ENCODE measurements at regions not wholly inside any gene's neighbourhood (a gene's known extent, or its start where the extent isn't known, plus 50 kb on each side); places are given as distances from the start of the nearest gene placed in this dataset.

DNA sequence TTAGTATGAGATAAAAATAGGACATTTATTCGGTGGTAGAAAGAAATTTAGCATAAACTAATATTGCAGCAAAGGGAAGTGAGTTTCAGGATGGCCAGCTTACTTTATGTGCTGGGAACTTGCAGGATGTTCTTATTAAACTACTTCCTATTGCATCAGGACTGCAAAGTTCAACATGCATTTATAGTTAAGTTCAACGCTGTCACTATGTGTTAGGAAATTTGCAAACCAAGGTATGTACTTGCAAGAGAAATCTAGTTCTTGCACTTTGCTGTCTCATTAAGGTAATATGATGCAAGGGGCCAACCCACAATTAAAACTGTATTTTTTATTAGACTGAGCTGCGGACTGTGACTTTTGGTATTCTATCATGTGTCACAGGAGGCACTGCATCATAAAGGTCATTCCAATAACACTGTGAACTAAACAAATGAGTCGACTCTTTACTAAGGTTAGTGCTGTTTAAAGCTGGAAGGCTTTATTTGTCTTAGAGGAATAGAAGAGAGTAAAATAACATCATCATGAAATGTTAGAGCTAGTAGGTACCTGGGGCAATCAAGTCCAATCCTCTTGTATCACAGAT is 1525.7 kb upstream of the TENM3 start:
- Histone ChIP-seq H3K4me3 (ENCODE audit: extremely low read depth, insufficient read depth, low read length, poor library complexity, severe bottlenecking) (no peak overlapping the region), H3K27ac (ENCODE audit: low read depth, low read length, severe bottlenecking) (no peak overlapping the region), H3K4me1 (ENCODE audit: control insufficient read depth, insufficient read depth, low read length, poor library complexity, severe bottlenecking) (no peaks in the 10 kb centered on the region), H3K9me3 (ENCODE audit: control insufficient read depth, low read length) (no peaks in the 10 kb centered on the region), H3K36me3 (ENCODE audit: control insufficient read depth, insufficient read depth, low read length) (no peaks in the 10 kb centered on the region)
- WGBS, 2 experiments (ENCODE audit: insufficient coverage in 2 of 2) = 75 to 90% methylated on average over 1 to 2 of the region's 4 CpGs

DNA sequence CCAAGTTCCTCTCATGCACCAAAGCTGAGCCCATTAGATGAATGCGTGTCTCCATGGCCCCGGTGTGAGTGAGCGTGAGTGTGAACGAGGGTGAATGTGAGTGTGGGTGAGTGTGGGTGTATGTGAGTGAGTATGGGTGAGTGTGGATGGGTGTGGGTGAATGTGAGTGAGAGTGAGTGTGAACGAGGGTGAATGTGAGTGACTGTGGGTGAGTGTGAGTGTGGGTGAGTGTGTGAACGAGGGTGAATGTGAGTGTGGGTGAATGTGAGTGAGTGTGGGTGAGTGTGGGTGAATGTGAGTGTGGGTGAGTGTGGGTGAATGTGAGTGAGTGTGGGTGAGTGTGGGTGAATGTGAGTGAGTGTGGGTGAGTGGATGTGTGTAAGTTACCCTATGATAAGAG is 1521.8 kb upstream of the TENM3 start:
- H3K9me3 ChIP-seq (ENCODE audit: control insufficient read depth, low read length) = no peaks in the 10 kb centered on the region
- H3K4me3 ChIP-seq (ENCODE audit: extremely low read depth, insufficient read depth, low read length, poor library complexity, severe bottlenecking) = no peak overlapping the region
- no peak overlapping the region for H3K27ac ChIP-seq (ENCODE audit: low read depth, low read length, severe bottlenecking)
- WGBS, 2 experiments (ENCODE audit: insufficient coverage in 2 of 2) = 81 to 100% methylated on average over 3 to 6 of the region's 6 CpGs
- H3K36me3 ChIP-seq (ENCODE audit: control insufficient read depth, insufficient read depth, low read length) = no peaks in the 10 kb centered on the region
- no peaks in the 10 kb centered on the region for H3K4me1 ChIP-seq (ENCODE audit: control insufficient read depth, insufficient read depth, low read length, poor library complexity, severe bottlenecking)

DNA sequence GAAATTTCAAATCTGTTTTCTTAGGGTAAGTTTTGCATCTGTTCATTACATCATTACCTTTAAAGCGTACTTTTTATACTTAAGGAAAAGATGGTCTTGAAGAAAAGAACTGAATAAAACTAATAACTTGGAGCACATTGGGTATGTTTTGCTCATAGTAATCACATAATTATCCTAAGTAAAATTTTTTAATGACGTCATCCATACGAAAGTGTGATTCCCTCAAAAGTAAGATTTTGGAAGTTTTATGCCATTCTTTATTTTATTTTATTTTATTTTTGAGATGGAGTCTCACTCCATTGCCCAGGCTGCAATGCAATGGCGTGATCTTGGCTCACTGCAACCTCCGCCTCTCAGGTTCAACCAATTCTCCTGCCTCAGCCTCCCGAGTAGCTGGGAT is 1516.6 kb upstream of the TENM3 start:
- Histone ChIP-seq H3K9me3 (ENCODE audit: control insufficient read depth, low read length) (no peaks in the 10 kb centered on the region), H3K4me1 (ENCODE audit: control insufficient read depth, insufficient read depth, low read length, poor library complexity, severe bottlenecking) (no peaks in the 10 kb centered on the region), H3K27ac (ENCODE audit: low read depth, low read length, severe bottlenecking) (no peak overlapping the region), H3K4me3 (ENCODE audit: extremely low read depth, insufficient read depth, low read length, poor library complexity, severe bottlenecking) (no peak overlapping the region), H3K36me3 (ENCODE audit: control insufficient read depth, insufficient read depth, low read length) (no peaks in the 10 kb centered on the region)
- 80% methylated on average over 1 of the region's 6 CpGs; no CpG with 5 or more reads in 1 of the 2 experiments for WGBS, 2 experiments (ENCODE audit: insufficient coverage in 2 of 2)

DNA sequence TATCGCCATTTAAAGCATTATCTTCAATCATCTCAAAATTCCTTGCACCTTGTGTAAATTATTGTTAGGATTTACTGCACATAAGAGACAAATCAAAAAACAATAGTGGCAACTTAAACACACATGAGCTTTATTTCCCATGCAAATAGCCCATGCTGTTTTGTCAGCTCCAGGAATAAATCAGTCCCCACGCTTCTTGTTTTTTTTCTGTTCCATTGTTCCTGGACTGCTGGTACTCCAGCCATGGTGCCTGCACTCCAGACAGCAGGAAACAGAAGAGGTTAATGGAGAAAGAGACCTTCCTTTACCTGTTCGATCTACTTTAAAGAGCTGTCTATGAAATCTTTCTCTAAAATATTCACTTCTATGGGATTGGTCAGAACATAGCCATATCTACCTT is 1515.7 kb upstream of the TENM3 start:
- Histone ChIP-seq H3K27ac (ENCODE audit: low read depth, low read length, severe bottlenecking) (no peak overlapping the region), H3K36me3 (ENCODE audit: control insufficient read depth, insufficient read depth, low read length) (no peaks in the 10 kb centered on the region), H3K4me1 (ENCODE audit: control insufficient read depth, insufficient read depth, low read length, poor library complexity, severe bottlenecking) (no peaks in the 10 kb centered on the region), H3K9me3 (ENCODE audit: control insufficient read depth, low read length) (no peaks in the 10 kb centered on the region), H3K4me3 (ENCODE audit: extremely low read depth, insufficient read depth, low read length, poor library complexity, severe bottlenecking) (no peak overlapping the region)
- 83 to 100% methylated on average over 1 of the region's 3 CpGs for WGBS, 2 experiments (ENCODE audit: insufficient coverage in 2 of 2)

DNA sequence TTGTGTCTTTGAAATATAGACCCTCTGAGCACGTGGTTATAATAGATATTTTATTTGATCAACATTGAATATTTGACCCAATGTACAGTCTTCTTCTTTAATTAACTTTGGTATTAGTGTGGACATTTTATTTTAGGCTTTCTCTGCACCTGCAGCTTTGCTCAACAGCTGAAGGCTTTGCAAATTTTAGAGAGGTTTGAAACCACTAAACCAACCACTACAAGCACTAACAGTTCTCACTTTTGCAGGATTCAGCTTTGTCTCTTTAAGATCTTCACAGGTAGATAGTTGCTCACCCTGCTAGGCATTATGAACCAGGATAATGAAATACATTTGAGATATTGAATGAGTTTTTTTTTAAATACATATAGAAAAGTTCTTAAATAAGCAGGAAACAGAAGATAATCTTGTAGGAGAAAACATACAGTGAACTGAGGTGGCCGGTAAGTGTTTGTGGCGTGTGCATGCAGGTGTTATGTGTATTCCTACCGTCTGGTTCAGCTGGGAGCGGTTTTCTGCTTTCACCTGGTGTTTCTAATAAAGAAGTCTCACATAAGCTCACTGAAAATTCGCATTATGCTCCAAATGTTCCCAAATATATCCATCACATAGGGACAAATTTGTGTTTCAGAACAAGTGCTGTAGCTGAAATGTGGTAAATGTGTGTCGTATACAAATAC is 1508.3 kb upstream of the TENM3 start:
- Histone ChIP-seq H3K36me3 (ENCODE audit: control insufficient read depth, insufficient read depth, low read length) (no peaks in the 10 kb centered on the region), H3K4me1 (ENCODE audit: control insufficient read depth, insufficient read depth, low read length, poor library complexity, severe bottlenecking) (no peaks in the 10 kb centered on the region), H3K27ac (ENCODE audit: low read depth, low read length, severe bottlenecking) (no peak overlapping the region), H3K9me3 (ENCODE audit: control insufficient read depth, low read length) (no peaks in the 10 kb centered on the region), H3K4me3 (ENCODE audit: extremely low read depth, insufficient read depth, low read length, poor library complexity, severe bottlenecking) (no peak overlapping the region)
- WGBS, 2 experiments (ENCODE audit: insufficient coverage in 2 of 2) = 92 to 100% methylated on average over 2 to 3 of the region's 7 CpGs

DNA sequence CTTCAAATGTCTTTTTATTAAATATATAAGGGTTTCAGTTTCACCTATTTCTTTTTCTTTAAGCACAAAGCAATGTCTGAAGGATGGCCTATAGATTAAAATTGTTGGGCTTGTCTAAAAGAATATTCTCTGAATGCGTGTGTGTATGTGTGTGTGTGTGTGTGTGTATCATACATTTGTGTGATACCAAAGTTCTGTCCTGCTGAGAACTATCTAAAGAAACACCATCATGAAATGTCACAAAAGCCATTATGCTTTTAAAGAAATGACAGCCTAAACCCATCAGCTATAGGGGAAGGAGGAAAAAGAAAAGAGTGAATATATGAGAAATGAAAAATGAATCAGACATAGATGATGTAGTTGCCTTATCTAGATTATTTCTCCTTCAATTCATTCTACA is 1501.5 kb upstream of the TENM3 start:
- Histone ChIP-seq H3K4me3 (ENCODE audit: extremely low read depth, insufficient read depth, low read length, poor library complexity, severe bottlenecking) (no peak overlapping the region), H3K4me1 (ENCODE audit: control insufficient read depth, insufficient read depth, low read length, poor library complexity, severe bottlenecking) (no peaks in the 10 kb centered on the region), H3K36me3 (ENCODE audit: control insufficient read depth, insufficient read depth, low read length) (no peaks in the 10 kb centered on the region), H3K27ac (ENCODE audit: low read depth, low read length, severe bottlenecking) (no peak overlapping the region), H3K9me3 (ENCODE audit: control insufficient read depth, low read length) (no peaks in the 10 kb centered on the region)
- no CpG with 5 or more reads among the region's 1 CpG for WGBS, 2 experiments (ENCODE audit: insufficient coverage in 2 of 2)

DNA sequence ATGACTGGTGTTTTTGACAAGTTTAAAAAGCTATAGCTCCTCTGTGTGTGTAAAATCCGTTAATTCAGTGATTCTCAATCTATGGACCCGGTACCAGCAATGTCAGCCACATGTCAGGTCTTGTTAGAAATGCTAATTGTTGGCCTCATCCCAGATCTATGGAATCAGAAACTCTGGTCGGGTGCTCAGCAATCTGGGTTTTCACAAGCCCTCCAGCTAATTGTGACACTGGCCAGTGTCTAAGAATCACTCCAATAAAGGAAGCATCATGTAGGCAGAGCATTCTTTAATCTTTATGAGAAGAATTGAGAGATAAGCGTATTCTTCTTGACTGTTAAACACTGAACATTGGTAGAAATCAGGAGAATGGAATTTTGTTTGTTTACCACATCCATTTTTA is 1498.2 kb upstream of the TENM3 start:
- no peak overlapping the region for H3K4me3 ChIP-seq (ENCODE audit: extremely low read depth, insufficient read depth, low read length, poor library complexity, severe bottlenecking)
- WGBS, 2 experiments (ENCODE audit: insufficient coverage in 2 of 2) = 70 to 83% methylated on average over 1 to 3 of the region's 4 CpGs
- H3K36me3 ChIP-seq (ENCODE audit: control insufficient read depth, insufficient read depth, low read length) = no peaks in the 10 kb centered on the region
- H3K9me3 ChIP-seq (ENCODE audit: control insufficient read depth, low read length) = no peaks in the 10 kb centered on the region
- H3K4me1 ChIP-seq (ENCODE audit: control insufficient read depth, insufficient read depth, low read length, poor library complexity, severe bottlenecking) = no peaks in the 10 kb centered on the region
- no peak overlapping the region for H3K27ac ChIP-seq (ENCODE audit: low read depth, low read length, severe bottlenecking)

DNA sequence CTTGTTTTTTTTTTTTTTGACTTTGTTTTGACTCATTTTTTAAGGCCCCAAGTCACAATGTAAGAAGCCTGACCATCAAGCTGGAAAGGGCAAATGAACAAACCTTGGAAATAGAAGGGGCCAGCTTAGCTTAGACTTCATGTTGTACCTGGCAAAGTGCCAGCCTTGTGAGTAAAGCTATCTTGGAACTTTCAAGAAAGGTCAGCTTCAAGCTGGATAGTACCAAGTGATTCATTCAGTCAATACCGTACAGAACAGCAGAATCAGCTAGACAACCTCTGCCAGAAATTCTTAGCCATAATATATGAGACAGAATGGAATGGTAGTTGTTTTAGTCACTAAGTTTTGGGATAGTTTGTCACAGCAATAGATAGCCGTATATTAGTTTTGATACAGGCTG is 1492.2 kb upstream of the TENM3 start:
- Histone ChIP-seq H3K4me3 (ENCODE audit: extremely low read depth, insufficient read depth, low read length, poor library complexity, severe bottlenecking) (no peak overlapping the region), H3K4me1 (ENCODE audit: control insufficient read depth, insufficient read depth, low read length, poor library complexity, severe bottlenecking) (no peaks in the 10 kb centered on the region), H3K36me3 (ENCODE audit: control insufficient read depth, insufficient read depth, low read length) (no peaks in the 10 kb centered on the region), H3K27ac (ENCODE audit: low read depth, low read length, severe bottlenecking) (no peak overlapping the region), H3K9me3 (ENCODE audit: control insufficient read depth, low read length) (no peaks in the 10 kb centered on the region)
- WGBS, 2 experiments (ENCODE audit: insufficient coverage in 2 of 2) = 100% methylated on average over 1 of the region's 2 CpGs

DNA sequence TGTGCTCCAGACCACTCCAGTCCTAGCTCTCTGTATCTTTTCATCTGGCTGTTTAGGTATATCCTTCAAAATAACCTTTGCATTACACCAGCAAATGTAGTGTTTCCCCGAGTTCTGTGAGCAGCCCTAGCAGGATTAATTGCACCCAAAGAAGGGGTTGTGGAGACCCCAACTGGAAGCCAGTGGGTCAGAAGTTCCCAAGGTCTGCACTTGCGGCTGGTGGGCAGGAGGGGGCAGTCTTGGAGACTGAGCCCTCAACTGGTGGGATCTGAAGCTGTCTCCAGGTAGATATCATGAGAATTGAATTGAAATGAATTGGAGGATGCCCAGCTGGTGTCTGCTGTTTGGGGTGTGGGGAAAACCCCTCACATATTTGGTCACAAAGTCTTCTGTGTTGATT is 1485.3 kb upstream of the TENM3 start:
- Histone ChIP-seq H3K9me3 (ENCODE audit: control insufficient read depth, low read length) (no peaks in the 10 kb centered on the region), H3K4me3 (ENCODE audit: extremely low read depth, insufficient read depth, low read length, poor library complexity, severe bottlenecking) (no peak overlapping the region), H3K36me3 (ENCODE audit: control insufficient read depth, insufficient read depth, low read length) (no peaks in the 10 kb centered on the region), H3K4me1 (ENCODE audit: control insufficient read depth, insufficient read depth, low read length, poor library complexity, severe bottlenecking) (no peaks in the 10 kb centered on the region), H3K27ac (ENCODE audit: low read depth, low read length, severe bottlenecking) (no peak overlapping the region)
- 90% methylated on average over 2 of the region's 2 CpGs; no CpG with 5 or more reads in 1 of the 2 experiments for WGBS, 2 experiments (ENCODE audit: insufficient coverage in 2 of 2)

DNA sequence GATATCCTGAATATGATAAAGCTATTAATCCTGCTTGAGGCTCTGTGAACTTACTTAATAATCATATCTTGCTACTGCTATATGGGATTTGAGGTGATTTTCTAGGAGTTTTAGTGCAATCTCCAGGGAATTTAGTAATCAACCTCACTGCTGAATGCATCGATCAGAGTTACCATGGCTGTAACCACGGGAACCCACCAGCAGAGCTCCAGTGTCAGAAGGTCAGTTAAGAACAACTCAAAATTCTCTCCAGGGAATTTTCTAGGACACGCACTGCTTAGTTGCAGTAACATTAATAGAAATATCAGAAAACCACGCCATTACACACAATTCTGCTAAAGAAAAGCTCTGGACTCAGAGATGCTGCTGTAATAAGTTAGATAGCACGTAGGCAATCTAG is 1477.2 kb upstream of the TENM3 start:
- Histone ChIP-seq H3K36me3 (ENCODE audit: control insufficient read depth, insufficient read depth, low read length) (no peaks in the 10 kb centered on the region), H3K4me3 (ENCODE audit: extremely low read depth, insufficient read depth, low read length, poor library complexity, severe bottlenecking) (no peak overlapping the region), H3K4me1 (ENCODE audit: control insufficient read depth, insufficient read depth, low read length, poor library complexity, severe bottlenecking) (no peaks in the 10 kb centered on the region), H3K27ac (ENCODE audit: low read depth, low read length, severe bottlenecking) (no peak overlapping the region), H3K9me3 (ENCODE audit: control insufficient read depth, low read length) (no peaks in the 10 kb centered on the region)
- WGBS, 2 experiments (ENCODE audit: insufficient coverage in 2 of 2) = 81 to 100% methylated on average over 1 to 2 of the region's 5 CpGs

DNA sequence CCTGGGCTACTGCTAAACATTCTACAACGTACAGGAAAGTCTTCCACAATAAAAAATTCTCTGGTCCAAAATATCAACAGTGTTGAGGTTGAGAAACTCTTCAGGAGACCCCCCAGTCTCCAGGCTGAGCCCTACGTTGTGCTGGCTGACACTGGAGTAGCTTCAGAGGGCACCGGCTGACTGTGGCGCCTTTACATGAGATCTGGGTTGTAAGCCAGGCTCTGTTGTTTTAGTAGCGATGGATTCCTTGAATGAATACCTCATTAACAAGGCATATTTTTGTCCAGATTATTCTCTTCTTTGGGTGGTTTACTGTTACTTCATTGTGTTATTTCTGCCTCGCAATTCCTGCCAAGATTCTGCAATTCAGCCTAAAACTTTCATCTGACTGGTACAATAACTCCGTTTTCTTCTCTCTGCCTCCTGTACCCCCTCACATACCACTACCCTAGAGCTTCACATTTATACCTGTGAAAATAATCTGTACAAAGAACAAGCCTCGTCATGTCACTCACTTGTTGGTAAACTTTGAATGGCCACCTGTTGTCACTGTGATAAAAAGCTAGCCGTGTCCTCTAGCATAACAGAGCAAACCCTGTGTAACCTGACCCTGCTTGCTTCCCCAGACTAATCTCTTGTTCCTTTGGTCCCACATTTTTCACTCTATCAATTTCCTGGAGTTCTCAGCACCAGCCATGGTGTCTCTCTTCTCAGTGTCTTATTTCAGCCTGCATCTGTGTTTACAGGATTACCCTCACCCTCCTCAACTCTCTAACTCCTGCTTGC is 1476.1 kb upstream of the TENM3 start:
- Histone ChIP-seq H3K4me3 (ENCODE audit: extremely low read depth, insufficient read depth, low read length, poor library complexity, severe bottlenecking) (no peak overlapping the region), H3K4me1 (ENCODE audit: control insufficient read depth, insufficient read depth, low read length, poor library complexity, severe bottlenecking) (no peaks in the 10 kb centered on the region), H3K9me3 (ENCODE audit: control insufficient read depth, low read length) (no peaks in the 10 kb centered on the region), H3K27ac (ENCODE audit: low read depth, low read length, severe bottlenecking) (no peak overlapping the region), H3K36me3 (ENCODE audit: control insufficient read depth, insufficient read depth, low read length) (no peaks in the 10 kb centered on the region)
- WGBS, 2 experiments (ENCODE audit: insufficient coverage in 2 of 2) = 67 to 76% methylated on average over 4 to 7 of the region's 9 CpGs

Measured in mesodermal cell (in vitro differentiated cells).